ENCODE measurements at regions not wholly inside any gene's neighbourhood (a gene's known extent, or its start where the extent isn't known, plus 50 kb on each side); places are given as distances from the start of the nearest gene placed in this dataset.
A peak's percentile ranks its signal among the peaks of the same experiment; 100 is the strongest.

DNA sequence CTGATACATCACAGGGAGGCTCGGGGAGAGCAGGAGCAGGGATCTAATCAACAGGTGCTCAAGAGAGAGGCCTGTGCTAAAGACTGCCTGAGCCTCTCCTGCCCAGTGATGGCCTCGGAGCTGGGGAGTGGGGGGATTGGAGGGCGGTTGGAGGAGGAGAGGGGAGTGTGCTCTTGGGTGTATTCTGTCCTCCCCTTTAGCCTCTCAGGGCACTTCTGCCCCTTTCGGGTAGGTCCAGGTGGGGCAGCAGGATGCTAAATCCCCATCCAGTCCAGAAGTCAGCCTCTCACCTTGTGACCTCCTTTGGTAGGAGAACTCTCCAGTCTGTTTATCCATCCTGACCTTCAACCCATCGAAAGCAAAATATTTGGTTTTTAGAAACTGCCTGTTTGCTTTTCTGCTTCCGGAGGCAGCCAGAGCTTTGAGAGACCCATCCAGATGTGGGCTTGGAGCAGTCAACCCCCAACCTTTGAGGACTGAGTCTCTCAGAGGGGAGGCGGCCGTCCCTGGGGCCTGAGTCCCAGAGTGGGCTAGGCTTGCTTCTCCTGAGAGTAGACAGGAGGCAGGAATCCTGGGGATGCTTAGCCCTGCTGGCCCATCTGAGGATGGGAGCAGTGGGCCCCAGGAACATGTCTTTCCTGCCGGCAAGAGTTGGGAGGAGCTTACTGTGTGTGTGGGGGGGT, 105.2 kb upstream of the SYT13 start (continued):
- TF ChIP-seq, protein P1, sequence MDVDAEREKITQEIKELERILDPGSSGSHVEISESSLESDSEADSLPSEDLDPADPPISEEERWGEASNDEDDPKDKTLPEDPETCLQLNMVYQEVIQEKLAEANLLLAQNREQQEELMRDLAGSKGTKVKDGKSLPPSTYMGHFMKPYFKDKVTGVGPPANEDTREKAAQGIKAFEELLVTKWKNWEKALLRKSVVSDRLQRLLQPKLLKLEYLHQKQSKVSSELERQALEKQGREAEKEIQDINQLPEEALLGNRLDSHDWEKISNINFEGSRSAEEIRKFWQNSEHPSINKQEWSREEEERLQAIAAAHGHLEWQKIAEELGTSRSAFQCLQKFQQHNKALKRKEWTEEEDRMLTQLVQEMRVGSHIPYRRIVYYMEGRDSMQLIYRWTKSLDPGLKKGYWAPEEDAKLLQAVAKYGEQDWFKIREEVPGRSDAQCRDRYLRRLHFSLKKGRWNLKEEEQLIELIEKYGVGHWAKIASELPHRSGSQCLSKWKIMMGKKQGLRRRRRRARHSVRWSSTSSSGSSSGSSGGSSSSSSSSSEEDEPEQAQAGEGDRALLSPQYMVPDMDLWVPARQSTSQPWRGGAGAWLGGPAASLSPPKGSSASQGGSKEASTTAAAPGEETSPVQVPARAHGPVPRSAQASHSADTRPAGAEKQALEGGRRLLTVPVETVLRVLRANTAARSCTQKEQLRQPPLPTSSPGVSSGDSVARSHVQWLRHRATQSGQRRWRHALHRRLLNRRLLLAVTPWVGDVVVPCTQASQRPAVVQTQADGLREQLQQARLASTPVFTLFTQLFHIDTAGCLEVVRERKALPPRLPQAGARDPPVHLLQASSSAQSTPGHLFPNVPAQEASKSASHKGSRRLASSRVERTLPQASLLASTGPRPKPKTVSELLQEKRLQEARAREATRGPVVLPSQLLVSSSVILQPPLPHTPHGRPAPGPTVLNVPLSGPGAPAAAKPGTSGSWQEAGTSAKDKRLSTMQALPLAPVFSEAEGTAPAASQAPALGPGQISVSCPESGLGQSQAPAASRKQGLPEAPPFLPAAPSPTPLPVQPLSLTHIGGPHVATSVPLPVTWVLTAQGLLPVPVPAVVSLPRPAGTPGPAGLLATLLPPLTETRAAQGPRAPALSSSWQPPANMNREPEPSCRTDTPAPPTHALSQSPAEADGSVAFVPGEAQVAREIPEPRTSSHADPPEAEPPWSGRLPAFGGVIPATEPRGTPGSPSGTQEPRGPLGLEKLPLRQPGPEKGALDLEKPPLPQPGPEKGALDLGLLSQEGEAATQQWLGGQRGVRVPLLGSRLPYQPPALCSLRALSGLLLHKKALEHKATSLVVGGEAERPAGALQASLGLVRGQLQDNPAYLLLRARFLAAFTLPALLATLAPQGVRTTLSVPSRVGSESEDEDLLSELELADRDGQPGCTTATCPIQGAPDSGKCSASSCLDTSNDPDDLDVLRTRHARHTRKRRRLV (CRISPR knock-in tag; IDR thresholded peaks at IDR 0.05) = no peak
- TF ChIP-seq, protein P2, sequence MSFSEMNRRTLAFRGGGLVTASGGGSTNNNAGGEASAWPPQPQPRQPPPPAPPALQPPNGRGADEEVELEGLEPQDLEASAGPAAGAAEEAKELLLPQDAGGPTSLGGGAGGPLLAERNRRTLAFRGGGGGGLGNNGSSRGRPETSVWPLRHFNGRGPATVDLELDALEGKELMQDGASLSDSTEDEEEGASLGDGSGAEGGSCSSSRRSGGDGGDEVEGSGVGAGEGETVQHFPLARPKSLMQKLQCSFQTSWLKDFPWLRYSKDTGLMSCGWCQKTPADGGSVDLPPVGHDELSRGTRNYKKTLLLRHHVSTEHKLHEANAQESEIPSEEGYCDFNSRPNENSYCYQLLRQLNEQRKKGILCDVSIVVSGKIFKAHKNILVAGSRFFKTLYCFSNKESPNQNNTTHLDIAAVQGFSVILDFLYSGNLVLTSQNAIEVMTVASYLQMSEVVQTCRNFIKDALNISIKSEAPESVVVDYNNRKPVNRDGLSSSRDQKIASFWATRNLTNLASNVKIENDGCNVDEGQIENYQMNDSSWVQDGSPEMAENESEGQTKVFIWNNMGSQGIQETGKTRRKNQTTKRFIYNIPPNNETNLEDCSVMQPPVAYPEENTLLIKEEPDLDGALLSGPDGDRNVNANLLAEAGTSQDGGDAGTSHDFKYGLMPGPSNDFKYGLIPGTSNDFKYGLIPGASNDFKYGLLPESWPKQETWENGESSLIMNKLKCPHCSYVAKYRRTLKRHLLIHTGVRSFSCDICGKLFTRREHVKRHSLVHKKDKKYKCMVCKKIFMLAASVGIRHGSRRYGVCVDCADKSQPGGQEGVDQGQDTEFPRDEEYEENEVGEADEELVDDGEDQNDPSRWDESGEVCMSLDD (CRISPR knock-in tag; IDR thresholded peaks at IDR 0.05; ENCODE audit: borderline replicate concordance) = no peak
- no peak for TF ChIP-seq ZNF382 (CRISPR knock-in tag; IDR thresholded peaks at IDR 0.05; ENCODE audit: borderline replicate concordance)
- TF ChIP-seq, protein P3, sequence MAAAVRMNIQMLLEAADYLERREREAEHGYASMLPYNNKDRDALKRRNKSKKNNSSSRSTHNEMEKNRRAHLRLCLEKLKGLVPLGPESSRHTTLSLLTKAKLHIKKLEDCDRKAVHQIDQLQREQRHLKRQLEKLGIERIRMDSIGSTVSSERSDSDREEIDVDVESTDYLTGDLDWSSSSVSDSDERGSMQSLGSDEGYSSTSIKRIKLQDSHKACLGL (CRISPR knock-in tag; IDR thresholded peaks at IDR 0.05) = no peak
- TF ChIP-seq ZNF20 (CRISPR knock-in tag; IDR thresholded peaks at IDR 0.05) = no peak
- no peak for TF ChIP-seq ZNF441 (CRISPR knock-in tag; IDR thresholded peaks at IDR 0.05; ENCODE audit: borderline replicate concordance)
- TF ChIP-seq, protein P4, sequence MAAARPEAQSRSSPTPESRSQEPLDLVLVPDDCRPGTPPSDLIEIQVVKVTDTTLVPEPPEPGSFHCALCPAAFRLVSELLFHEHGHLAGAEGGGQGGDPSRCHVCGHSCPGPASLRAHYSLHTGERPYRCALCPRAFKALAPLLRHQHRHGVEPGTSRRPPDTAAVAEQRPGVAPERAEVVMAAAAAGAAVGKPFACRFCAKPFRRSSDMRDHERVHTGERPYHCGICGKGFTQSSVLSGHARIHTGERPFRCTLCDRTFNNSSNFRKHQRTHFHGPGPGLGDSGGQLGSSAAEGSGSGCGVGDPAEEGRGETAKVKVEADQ (CRISPR knock-in tag; IDR thresholded peaks at IDR 0.05; ENCODE audit: borderline replicate concordance) = no peak
- TF ChIP-seq NR2F2 (IDR thresholded peaks at IDR 0.05; ENCODE audit: borderline replicate concordance, low read depth) = peak; percentile 97
- 0 out of 2 replicates have a peak, but pooled peaks have one; percentile 42 for TF ChIP-seq ZNF556 (CRISPR knock-in tag; IDR thresholded peaks at IDR 0.05; ENCODE audit: borderline replicate concordance)
- TF ChIP-seq ELF3 (CRISPR knock-in tag; IDR thresholded peaks at IDR 0.05) = peak; percentile 58
- TF ChIP-seq TCF7L2 (IDR thresholded peaks at IDR 0.05; ENCODE audit: low read depth, low read length) = no peak
- TF ChIP-seq ZNF10 (CRISPR knock-in tag; IDR thresholded peaks at IDR 0.05; ENCODE audit: borderline replicate concordance, low read depth) = no peak
- TF ChIP-seq FLYWCH1 (CRISPR knock-in tag; IDR thresholded peaks at IDR 0.05) = no peak
- TF ChIP-seq ZSCAN31 (CRISPR knock-in tag; IDR thresholded peaks at IDR 0.05; ENCODE audit: low read depth) = 0 out of 2 replicates have a peak, but pooled peaks have one; percentile 53
- no peak; the same call in 1 of the 2 replicates for TF ChIP-seq ZNF724P (CRISPR knock-in tag; IDR thresholded peaks at IDR 0.05; ENCODE audit: borderline replicate concordance)
- no peak for TF ChIP-seq ZNF337 (CRISPR knock-in tag; IDR thresholded peaks at IDR 0.05; ENCODE audit: borderline replicate concordance, low read depth)
- no peak for TF ChIP-seq POGZ (CRISPR knock-in tag; IDR thresholded peaks at IDR 0.05)
- TF ChIP-seq HNF4A (CRISPR knock-in tag; IDR thresholded peaks at IDR 0.05) = peak; percentile 88
- no peak for TF ChIP-seq ZFP36L2 (CRISPR knock-in tag; IDR thresholded peaks at IDR 0.05)
- TF ChIP-seq DNMT1 (CRISPR knock-in tag; IDR thresholded peaks at IDR 0.05) = no peak
- no peak for TF ChIP-seq ZNF329 (CRISPR knock-in tag; IDR thresholded peaks at IDR 0.05; ENCODE audit: low read depth)
- TF ChIP-seq ATF1 (CRISPR knock-in tag; IDR thresholded peaks at IDR 0.05) = no peak
